ENCODE measurements at regions not wholly inside any gene's neighbourhood (a gene's known extent, or its start where the extent isn't known, plus 50 kb on each side); places are given as distances from the start of the nearest gene placed in this dataset.

DNA sequence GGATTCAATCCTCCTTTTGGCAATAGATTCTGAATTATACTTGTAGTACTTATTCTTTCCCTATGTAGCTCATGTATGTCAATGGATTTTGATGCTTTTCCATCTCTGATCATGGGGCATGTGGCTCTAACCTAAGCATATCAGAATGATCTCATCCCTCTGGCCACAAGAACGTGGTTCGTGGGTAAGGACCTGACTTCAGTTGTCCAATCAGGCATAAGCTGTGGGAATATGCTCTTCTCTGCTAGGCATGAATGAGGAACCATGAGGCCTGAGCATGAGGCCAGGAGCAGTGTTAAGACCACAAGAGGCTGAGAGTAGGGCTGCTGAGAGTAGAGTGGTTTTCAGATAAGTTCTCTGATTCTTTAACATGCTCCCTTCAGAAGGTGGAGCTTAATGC is 292.4 kb upstream of the TSHZ3 start:
- no peak for DNase-seq (ENCODE audit: low spot score)

DNA sequence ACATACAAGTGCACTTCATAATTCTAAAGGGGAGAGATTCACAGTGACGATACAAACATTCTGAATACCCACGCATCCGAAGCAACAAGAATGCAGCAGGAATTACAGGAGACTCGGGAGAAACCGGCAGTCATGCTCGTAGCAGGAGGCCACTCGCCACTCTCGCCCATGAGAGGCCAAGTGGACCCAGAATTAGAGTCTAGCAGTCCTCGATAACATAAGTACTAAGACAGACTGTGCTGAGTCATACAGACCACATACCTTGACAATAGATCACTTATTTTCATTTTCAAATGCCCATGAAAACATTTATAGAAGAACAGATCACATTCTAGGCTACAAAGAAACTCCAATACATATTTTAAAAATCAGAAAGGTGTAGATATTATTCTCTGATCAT is 299.1 kb upstream of the TSHZ3 start:
- no peak for DNase-seq (ENCODE audit: low spot score)

DNA sequence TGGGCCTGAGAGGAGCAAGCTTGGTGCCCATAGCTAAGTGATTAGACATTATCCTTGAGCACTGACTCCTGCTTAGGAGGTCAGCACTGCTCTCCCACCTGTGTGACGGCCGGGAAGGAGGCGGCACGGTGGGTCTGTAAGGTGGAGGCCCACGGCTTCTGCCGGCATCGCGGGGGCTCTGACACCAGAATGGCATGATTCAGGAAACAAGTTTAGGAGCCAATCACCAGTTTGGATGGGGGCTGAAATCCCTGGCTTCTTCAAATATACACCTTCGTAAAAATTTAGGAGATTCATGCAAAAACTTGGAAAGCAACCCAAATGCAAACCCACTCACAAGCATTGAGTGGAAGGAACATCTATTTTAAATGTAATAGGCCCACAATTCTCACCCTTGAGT is 307.3 kb upstream of the TSHZ3 start:
- DNase-seq (ENCODE audit: low spot score) = no peak

DNA sequence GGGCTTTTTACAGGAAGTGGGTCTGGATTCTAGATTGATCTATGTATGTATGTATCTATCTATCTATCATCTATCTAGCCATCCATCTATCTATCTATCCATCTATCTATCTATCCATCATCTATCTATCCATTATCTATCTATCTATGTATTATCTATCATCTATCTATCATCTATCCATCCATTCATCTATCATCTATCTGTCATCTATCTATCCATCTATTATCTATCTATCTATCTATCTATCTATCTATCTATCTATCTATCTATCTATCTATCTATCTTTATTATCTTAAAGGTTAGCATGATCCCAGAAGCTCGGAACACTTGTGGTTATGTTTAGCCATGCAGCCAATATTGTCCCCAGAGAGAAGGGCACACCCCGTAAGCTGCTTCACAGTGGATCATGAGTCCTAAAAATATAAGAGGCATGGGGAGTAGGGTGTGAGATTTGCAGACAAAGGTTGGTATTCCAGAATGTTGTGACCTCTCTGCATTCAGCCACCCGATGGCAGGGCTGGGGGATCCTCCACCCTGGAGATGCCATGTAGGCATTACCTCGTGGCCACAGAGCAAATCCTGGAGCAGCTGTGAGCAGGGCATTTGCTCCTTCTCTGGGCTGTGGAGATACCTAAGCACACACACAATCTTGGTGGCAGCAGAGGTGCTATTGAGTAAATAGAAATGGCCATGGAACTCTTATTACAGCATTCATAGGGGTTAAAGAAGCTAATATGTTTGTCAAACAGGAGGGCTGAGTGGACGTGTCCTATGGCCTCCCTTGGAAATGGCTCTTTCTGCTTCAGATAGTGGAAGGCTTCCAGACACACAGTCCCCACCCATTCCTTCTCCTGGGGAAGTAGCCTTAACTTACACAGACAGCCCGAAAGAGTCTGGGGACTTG is 310.0 kb upstream of the TSHZ3 start:
- no peak for DNase-seq (ENCODE audit: low spot score)

DNA sequence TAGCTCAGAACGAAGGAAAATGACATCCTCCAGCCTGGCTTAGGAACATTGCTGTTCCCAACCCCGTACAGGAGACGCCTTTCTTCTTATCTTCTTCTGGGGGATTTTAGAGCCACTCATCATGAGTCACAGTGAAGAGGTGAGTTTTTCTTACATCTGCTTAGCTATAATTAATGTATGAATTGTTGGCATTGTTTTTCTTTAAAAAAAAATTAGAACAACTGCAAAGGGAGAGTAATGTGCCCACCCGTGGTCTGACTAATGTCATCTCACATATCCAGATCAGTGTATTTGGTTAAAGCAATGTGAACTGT is 310.6 kb upstream of the TSHZ3 start:
- no peak for DNase-seq (ENCODE audit: low spot score)

DNA sequence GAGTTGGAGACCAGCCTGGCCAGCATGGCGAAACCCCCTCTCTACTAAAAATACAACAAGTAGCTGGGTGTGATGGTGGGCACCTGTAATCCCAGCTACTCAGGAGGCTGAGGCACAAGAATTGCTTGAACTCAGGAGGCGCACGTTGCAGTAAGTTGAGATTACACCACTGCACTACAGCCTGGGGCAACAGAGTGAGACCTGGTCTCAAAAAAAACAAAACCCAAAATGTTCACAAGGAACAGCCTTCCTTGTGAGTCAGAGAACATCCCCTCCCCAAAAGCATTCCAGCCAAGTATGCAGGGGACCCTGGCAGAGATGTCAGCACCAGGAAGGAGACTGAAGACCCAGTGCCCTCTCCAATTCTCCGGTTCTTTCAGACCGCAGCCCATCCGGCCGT is 314.9 kb upstream of the TSHZ3 start:
- no peak for DNase-seq (ENCODE audit: low spot score)

DNA sequence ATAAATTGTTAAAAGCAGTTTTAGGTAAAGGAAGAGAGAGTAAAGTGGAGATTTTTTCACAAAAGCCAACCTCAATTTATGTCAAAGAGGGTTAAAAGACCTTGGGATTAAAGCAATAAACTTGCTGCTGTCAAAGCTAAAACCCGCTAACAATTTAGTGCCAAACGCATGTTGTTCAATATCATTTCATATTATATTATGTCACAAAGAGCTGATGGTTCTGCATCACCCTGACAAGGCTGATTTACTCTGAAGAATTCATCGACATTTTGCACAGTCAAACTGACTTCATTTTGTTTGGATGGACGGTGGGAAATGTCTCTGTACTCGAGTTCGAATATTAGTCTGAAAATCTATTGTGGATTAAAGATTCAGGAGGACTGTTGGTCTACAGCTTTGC is 315.8 kb upstream of the TSHZ3 start:
- no peak for DNase-seq (ENCODE audit: low spot score)

DNA sequence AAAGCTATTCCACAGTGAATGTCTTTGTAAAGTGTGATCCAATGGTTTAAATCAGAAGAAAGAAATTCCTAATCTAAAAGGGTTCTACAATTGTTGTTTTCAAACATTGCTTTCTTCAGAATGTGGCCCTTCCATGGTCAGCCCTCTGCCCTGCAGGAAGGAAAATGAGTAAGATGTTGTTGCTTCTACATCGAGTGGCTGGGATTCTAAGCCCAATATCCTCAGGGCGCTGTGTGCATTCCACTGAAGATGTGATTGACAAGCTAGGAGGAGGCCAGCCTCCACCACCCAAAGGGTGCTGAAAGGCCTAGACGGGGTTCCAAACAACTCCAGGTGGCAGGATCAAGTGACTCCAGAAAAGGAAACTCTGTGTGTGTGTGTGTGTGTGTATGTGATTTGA is 316.9 kb upstream of the TSHZ3 start:
- DNase-seq (ENCODE audit: low spot score) = no peak

DNA sequence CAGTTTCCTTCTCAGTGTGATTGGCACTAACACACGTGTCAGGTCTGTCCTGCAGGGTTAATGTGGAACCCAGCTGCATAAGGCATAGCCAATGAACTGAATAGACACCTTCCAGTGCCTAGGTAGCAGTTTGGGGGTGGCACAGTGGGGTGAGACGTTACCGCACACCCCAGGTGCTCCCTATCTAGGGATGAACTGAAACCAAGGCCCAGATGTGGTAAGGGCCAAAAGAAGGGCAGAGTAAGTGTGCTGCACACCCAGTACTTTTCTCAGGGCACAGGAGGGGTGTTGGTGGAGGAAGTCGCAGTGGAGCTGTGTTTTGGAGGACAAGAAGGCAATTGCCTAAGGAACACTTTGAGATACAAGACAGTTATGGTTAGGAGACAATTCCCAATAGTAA is 317.9 kb upstream of the TSHZ3 start:
- DNase-seq (ENCODE audit: low spot score) = no peak

DNA sequence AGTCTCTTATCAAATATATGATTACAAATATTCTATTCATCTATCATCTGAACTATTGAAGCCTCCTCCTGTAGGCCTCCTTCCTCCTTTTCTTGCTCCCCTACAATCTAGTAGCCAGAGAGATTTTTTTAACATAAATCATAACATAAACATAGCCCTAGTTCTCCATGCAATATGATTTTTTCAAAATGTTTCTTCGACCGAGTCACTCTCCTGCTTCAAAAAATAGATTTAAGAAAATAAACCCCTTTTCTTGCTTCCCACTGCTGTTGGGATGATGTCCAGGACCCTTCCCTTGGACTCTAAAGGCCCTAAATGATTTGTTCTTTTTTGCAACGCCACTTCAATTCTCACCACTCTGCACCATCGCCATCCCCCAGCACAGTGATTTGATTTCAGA is 319.7 kb upstream of the TSHZ3 start:
- no peak for DNase-seq (ENCODE audit: low spot score)

DNA sequence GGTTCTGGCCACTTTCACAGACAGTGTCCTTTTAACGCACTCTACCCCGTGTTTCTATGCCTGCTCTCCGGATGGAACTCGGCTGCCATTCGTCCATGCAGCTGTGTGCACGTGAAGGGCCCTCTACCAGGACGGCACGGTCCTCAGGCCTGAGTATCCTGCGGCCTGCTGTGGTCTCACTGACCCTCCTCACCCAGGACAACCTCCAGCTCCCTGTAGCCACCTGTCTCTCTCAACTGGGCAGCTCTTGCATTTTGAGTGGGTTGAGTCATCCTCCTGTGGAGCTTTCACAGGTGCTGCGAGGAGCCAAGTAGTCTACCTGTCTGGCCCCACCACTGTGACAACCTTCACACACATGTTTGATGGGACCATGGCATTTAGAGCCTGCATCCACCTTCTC is 321.7 kb upstream of the TSHZ3 start:
- no peak for DNase-seq (ENCODE audit: low spot score)

DNA sequence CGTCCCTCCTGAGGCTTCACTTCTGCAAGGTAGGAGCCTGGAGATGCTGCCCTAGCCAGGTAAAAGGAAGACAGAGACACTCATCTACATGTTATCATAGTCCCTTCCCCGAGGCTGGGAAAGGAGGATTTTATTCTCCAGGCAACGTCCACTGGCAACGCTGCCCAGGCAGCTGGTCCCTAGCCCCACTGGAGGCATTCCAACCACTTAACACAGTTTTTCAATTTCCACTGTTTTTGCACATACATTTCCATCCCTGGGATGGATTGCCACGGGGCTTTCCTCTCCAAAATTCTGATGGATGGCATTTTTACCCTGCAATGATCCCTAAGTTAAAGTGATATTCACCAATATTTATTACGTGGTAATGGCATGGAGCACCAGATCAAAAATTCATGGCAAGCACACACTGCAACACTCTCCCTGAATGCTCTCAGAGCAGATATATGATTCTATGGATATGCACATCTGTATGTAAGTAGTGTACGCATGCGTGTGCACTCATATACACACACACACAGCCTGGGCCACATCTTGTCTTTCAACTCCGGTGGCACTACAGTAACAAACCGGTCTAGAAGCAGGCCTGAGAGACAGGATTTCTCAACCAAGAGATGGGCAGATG is 322.3 kb upstream of the TSHZ3 start:
- no peak for DNase-seq (ENCODE audit: low spot score)

DNA sequence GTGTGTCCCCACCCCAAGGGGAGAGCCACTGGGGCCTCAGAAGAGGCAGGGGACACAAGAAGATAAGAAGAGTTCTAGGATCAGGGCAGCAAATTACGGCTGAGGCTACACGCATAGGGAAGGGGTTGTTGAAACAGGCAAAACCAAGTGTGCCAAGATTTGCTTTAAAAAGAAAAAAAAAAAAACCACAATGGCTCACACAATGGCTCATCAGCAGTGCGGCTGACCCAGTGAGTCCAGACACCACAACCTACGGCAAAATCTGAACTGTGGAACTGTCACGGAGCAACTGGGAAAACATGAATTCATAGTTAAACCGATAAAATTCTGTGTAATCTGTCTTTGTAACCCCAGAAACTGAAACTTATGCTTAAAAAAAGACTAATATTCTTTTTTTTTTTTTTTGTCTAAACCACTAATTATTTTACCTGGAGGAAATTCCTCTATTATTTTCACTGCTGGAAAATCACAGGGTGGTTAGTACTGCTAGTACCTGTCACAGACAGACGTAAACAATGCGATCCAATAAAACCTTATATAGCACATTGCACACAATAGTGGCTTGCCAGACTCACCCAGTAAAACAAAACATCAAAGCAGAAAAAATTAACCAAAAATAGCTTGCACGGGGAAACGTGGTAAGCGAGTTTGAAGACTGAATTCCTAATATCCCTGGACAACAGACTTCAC is 325.4 kb upstream of the TSHZ3 start:
- DNase-seq (ENCODE audit: low spot score) = no peak

DNA sequence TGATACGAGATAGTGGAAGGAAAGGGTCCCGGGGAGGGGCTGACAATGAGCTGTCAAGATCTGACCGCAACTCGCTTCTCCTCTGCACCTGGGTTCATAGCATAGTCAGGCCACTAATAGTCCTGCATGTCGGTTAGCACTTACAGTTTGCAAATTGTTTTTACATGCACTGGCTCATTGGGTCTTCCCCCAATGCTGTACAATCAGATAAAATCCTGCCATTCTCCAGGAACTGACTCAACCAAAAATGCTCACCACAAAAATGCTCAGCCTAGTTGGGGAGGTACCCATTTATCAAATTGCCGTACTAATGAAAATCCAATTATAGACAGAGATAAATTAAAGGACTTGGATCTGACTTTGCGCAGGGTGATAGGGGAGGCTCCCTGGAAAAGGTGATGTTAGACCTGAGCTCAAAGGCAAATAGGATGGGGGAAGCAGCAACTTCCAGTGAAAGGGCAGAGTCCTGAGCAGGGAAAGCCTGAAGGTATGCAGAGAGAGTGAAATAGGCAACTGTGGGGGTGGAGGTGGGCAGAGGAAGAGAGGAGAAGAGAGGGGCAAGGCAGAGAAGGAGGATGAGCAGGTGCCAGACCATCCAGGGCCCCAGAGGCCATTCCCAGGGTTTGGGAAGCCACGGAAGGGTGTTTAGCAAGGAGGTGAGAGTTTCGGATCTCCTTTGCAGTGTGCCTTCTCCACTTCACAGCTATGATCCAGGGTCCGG is 326.1 kb upstream of the TSHZ3 start:
- no peak for DNase-seq (ENCODE audit: low spot score)

DNA sequence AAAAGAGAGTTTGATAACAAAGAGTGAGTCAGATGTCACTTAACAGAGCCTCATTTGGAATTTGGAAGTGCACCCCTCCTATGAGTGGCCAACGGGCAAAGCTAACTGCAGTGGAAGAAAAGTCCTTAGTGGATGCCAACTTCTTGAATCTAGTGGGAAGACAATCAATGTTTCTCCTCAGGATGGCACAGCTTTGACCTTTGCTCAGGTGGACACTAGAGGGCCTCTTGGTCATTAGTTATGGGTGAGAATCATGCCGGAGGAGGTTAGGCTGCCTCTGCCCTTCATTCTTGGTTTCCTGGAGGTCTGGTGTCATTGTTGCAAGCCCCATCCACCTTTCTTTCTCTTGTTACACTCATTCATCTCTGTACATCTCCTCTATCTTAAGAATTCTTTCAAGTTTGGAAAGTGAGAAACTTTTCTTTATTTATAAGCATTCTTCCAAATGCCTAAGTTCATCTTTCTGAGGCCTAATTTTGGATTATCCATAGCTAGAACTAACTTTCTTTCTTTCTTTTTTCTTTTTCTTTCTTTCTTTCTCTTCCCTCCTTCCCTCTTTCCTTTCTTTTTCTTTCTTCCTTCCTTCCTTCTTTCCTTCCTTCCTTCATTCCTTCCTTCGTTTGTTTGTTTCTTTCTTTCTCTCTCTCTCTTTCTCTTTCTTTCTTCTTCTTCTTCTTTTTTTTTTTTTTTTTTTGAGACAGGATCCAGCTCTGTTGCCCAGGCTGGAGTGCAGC is 327.2 kb upstream of the TSHZ3 start:
- no peak for DNase-seq (ENCODE audit: low spot score)

DNA sequence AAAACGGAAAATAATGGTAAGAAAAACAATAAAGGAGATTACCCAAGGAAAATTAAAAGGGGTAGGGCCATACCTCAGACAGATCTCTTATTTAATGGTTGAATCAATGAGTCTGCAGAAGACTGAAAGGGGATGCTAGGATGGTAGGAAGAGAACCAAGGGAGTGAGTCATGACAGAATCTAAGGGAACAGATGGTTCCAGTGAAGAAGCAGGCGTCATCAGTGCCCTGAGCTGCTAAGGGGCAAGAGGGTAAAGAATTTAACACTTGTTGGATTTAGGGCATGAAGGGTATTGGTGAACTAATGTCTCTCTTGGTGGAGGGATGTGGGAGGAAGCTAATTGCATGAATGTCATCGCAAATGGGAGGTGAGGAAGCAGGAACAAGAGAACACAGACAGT is 329.2 kb upstream of the TSHZ3 start:
- no peak for DNase-seq (ENCODE audit: low spot score)

DNA sequence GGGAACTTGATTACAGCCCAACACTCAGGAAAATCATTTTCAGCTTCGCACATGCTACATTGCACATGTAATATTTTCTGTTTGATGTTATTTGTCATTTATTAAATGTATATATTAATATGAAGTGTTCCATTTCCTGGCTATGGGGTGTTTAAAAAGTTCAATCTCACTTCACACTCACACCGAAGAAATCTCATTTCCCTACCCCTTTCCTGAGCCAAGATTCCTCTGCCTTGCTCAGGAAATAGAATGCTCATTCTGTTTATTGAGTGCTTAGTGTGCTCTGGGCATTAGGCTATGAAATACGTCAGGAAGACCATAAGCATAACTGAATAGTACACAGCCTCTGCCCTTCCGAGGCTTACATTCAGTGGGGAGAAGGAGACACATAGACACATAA is 331.9 kb upstream of the TSHZ3 start:
- DNase-seq (ENCODE audit: low spot score) = no peak

DNA sequence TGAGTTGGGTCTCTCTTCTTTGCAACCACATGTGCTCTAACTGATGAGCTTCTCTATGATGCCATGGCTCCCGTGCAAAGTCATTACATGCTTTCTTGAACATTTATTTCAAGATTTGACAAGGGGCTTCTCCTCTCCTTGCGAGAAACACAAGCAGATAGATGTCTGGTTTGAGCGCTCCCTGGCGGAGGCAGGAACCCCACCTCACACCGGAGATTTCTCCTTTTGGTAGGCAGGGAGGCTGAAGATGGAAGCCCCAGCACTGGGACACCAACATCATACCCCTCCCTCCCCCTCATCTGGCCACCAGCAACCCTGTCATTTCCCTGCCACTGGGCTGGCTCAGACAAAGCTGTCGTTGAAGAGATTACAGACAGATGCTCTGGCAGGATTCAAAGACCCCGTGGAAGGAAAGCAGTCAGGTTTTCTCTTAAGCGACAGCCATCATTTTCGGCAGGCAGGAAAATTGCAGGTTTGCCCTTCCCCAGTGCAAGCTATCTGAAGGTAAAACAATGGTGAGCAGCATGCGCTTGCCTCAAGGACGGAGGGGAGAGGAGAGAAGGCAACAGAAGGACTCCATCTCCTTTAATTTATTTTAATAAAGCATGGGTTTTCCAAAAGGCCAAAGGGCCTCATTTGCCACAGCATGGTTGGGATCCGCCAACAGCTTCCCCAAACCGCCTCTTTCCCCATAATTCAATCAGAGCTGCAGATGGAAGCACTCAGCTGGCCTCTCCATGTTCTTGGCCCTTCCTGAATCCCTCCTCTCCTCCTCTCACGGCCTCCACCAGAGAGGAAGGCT is 344.1 kb upstream of the TSHZ3 start:
- no peak for DNase-seq (ENCODE audit: low spot score)

DNA sequence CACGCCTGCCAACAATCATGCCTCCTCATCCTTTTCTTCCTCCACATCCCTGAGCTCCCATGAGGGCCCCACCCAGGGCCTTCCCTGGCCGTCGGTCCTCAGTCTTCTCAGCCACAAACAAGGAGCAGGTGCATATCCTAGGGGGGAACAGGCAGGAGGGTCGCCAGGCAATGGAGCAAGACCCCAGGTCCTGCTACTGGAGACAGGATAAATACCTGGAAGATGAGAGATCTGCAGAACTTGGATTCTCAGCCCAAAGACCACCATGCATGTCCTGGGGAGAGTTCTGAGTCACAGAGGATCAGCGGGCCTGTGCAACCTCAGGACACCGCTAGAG is 344.7 kb upstream of the TSHZ3 start:
- DNase-seq (ENCODE audit: low spot score) = no peak

DNA sequence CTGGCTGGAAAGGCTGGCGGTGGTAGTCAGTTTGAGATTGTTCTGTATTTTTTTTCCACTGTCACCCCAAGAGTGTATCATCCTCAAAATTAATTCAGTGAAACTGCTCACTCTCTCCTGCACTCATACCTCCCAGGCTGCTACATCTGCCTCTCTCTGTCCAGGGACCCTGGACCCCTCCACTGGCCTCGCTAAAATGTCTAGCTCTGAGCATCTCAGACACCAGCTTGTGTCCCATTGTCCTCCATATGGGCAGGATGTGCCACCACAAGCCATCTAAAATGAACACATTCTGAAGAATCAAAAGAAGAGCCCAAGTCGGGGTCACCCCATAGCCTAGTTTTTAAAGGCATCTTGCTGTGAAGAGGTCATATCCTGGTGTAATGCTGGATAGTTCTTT is 345.5 kb upstream of the TSHZ3 start:
- no peak for DNase-seq (ENCODE audit: low spot score)

DNA sequence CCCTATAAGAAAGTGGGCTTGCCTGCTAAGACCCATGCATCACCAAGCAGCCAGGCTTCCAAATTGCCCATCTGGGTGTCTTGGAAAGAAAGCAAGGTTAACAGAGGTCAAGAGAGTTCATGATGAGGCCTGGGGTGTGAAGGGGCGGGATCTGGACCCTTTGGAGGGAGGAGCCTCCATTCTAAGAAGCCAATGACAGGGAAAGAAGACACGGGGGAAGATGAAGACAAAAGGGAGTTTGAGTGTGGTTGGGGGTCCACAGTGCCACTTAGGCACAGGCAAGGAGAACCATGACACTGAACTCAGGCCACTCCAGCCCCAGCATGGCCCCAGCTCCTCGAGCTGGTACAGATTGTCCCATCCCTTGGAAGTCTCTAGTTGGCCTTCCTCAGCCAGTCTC is 350.2 kb upstream of the TSHZ3 start:
- DNase-seq (ENCODE audit: low spot score) = no peak

Data from mesenteric fat pad (tissue), 1 donor.